Astrocyte of the cerebellum (primary cell): ENCODE measurements at regions not wholly inside any gene's neighbourhood (a gene's known extent, or its start where the extent isn't known, plus 50 kb on each side); places are given as distances from the start of the nearest gene placed in this dataset.

Experiments
- DNase-seq: peaks from one replicate; pipeline ENCODE4 v3.0.0-alpha.2; 2011; ENCODE audit warnings: low read depth
- H3K4me3 ChIP-seq: 2 replicates; pipeline ENCODE4 v1.5.1; 2011; ENCODE audit warnings: mild to moderate bottlenecking, low read depth, low read length, moderate library complexity
- CTCF ChIP-seq: IDR thresholded peaks from 2 replicates; pipeline ENCODE4 v1.5.1; 2012; ENCODE audit warnings: low read length, low read depth, moderate library complexity, mild to moderate bottlenecking; ENCODE audit errors: missing control alignments
- in situ Hi-C: cut with HindIII; loops from 2 replicates; pipeline ENCODE4 v1.10.0; 2017; ENCODE audit warnings: low sequenced_read_pairs

- TF ChIP-seq CTCF, result no peak
- no peak for DNase-seq
- no peak overlapping the region for H3K4me3 ChIP-seq
- in situ Hi-C loops, result no loop called here
These were observed 187.7 kb downstream of the PIK3R1 start for GRCh38 chr5:68403301-68403700.

DNA sequence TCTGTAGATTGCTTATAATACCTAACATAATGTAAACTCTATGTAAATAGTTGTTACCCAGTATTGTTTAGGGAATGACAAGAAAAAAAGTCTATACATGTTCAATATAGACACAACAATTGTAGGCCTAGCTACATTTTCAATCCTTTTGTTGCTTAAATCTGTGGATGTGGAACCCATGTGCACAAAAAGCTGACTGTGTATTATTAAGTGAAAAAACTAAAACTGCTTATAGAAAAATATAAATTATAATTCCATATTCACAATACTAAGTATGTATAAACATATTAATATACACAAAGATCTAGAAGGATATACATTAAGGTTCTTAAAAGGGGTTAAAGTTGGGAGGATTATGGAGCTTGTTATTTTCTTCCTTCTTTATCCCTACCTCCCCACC is 188.7 kb downstream of the PIK3R1 start:
- no peak for DNase-seq
- TF ChIP-seq CTCF, result no peak
- no peak overlapping the region for H3K4me3 ChIP-seq
- in situ Hi-C loops, result no loop called here

GRCh38 chr5:68405026-68405684 is 189.6 kb downstream of the PIK3R1 start:
- H3K4me3 ChIP-seq, result no peak overlapping the region
- TF ChIP-seq CTCF, result no peak
- in situ Hi-C loops, result no loop called here
- no peak for DNase-seq

- no peak for DNase-seq
- no peak for TF ChIP-seq CTCF
- no peak overlapping the region for H3K4me3 ChIP-seq
- in situ Hi-C loops, result no loop called here
These were observed 190.5 kb downstream of the PIK3R1 start for GRCh38 chr5:68405784-68406743.

DNA sequence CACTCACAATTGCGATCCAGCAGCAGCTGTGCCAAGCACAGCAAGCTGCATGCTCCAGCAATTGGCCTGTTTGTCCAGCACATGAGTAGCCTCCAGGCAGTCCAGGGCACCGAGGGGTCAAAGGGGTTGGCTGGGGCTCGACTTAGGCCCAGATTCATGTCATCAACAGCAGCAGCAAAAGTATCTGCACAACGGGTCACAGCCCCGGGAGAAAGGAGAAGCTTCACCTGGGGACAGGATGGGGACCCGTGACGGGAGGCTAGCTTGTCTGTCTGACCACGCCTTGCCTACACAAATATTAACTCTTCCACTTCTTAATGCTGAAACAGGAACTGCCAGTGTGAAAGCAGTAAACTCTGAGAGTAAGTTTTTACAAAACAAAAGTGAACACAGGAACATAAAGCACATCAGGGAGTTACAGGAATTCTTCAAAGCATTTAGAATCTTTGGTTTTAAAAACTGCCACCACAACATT is 191.2 kb downstream of the PIK3R1 start:
- in situ Hi-C loops, result no loop called here
- TF ChIP-seq CTCF, result no peak
- H3K4me3 ChIP-seq, result no peak overlapping the region
- no peak for DNase-seq

- no peak for TF ChIP-seq CTCF
- in situ Hi-C loops, result no loop called here
- no peak for DNase-seq
- no peak overlapping the region for H3K4me3 ChIP-seq
These were observed 192.0 kb downstream of the PIK3R1 start for GRCh38 chr5:68407311-68408239.
